ENCODE measurements at regions not wholly inside any gene's neighbourhood (a gene's known extent, or its start where the extent isn't known, plus 50 kb on each side); places are given as distances from the start of the nearest gene placed in this dataset.
"Not testable (repeated sequence)": the region's sequence is repeated elsewhere in the genome, so short reads cannot be mapped to it uniquely, and the experiment has no call there.

DNA sequence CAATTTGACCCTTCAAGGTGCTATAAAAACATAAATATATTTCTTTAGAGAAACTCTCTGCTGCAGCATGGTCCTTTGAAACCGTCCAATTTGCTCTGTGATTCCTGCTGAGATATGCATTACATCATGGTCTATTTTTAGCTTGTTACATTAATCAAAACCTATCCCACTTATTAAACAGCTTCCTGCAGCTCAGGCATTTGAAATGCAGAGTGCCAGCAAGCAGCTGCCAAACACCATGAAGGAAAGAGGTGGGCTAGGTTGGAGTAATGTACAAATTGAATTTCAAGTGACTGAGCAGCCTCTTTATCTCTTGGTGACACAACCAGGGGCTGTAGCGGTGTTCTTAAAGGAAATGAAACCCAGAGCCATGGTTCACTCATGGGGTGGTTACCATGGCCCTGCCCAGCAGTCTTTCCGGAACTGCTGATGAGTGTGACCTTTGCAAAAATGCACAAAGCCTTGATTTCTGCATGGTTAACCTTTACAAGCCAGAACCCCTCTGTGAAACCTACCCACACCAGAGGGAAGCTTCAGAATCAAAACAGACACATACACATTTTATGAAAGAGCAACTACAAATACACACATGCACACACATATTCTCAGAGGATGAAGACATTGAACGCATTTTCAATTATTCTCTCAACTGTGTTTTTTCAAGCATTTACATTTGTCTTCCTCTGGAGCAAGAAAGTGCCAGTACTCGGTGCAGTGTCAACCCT, 155.8 kb upstream of the ZNF608 start:
- DNase-seq, result no peak

DNA sequence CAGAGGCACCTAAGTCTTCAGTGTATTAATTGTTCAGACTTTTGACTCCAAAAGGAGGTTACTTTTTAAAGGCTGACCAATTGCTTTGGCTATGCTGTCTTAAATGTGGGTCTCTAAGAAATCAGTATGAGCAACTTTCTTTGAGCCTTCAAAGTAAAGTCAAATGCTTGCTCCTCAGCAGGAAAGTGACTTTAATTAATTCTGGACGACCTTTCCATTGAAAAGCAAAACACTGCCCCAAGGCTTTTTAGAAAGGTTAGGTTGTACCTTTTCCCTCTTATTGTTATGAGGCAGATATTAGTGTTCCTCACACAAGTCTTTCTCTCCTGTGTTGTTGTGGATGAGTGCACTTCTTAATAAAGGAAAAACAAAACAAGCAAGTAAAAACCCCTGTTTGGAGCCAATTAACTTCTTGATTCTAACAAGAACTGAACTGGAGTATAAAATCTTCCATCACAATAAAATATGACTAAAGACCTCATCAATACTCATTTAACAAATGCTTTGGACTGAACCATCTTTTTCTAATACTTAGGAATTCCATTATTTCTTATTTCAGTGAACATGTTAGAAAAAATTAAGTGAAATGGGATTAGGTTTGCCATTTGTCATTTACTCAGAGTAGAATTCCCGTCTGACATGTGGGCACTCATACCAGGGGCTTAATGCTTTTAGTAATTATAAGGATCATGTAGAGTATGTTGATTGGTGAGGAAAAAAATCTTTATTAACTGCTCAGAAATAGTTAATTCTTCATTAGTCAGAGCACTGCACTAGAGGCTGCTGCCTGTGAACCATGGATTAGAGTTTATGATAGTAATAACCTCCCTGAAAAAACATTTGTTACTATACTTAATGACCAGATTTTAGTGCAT, 159.1 kb upstream of the ZNF608 start:
- no peak for DNase-seq

DNA sequence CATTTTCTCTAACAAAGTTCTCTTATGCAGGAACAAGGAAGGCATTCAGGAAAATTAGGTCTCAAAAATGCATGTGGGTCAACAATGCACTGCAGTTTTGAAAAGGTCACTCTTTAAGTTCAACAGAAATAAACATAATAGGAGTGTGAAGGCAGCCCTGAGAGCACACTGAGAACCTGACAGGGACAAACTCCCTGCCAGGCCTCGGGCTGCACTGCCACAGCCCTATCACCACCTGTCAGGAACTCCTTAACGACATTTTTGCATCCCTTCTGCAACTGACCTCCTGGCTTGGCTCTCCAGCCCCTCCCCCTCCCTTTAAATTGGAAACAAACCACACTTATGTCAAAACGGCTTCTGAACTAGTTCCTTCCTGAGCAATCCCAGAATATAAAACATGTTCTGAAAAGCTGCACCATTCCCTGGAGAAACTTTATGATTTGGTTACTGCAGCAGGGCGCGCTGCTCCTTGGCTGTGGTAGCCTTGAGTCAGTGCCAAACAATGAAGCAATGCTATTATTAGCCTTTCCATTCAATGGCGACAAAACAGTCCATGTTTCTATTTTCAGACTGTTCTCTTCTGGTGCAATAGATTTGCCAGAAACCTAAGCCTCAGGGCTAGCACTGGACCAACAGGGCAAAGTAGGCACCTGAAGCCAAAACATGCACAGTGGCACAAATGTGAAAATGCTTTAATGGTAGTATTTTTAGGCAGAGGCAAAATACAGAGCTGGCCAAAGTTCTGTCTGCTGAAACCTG, 160.1 kb upstream of the ZNF608 start:
- DNase-seq, result no peak

DNA sequence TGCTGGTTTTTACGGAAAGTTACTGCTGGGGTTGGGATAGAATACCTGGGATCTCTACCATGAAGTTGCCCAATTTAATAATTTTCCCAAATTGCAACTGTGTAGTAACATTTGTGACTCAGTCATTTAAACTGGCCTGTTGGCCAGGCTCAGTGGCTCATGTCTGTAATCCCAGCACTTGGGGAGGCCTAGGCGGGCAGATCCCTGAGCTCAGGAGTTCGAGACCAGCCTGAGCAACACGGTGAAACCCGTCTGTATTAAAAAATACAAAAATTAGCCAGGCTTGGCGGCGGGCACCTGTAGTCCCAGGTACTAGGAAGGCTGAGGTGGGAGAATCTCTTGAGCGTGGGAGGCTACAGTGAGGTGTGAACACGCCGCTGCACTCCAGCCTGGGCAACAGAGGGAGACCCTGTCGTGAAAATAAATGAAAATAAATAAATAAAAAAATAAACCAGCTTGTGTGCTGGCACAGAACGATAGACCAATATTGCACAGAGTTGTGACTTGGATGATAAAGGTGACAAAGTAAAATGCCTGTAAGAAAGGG, 160.7 kb upstream of the ZNF608 start:
- DNase-seq, result no peak

DNA sequence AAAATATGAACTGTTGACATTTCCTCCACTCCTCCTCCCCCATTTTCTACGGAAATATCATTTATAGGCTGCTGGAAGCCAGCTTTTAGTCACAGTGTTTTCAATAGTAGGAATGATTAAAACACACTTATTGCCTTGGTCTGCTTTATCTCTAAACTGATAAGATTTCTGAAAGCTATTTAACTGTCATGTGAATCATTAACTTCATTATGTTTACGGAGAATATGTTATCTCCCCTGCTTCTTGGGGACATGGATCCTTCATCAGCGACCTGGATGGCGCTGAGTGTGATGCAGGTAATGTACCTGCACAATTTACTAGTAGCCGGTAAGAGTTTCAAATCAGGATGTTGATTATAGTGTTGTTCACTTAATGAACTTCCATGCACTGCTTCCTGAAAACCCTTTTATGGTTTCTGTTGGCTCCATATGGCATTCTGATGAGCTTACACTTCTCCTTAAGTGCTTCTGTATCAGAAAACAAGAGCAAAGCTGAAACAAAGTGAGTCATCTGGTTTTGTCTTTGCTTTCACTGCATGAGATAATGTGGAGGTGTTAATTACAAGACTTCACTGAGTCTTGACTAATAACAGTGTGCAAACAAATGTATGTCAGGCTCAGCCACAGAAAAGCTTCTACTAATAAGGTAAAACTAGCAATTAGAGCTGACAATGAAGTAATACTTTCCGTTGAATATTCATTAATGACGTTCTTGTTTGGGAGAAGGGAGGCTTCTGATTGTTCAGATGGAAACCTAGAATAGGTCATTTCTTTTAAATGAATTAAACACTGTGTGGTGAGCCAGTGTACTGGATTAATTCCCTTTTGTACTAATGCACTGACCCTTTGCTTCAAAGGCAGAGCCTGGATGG, 162.4 kb upstream of the ZNF608 start:
- no peak for DNase-seq

DNA sequence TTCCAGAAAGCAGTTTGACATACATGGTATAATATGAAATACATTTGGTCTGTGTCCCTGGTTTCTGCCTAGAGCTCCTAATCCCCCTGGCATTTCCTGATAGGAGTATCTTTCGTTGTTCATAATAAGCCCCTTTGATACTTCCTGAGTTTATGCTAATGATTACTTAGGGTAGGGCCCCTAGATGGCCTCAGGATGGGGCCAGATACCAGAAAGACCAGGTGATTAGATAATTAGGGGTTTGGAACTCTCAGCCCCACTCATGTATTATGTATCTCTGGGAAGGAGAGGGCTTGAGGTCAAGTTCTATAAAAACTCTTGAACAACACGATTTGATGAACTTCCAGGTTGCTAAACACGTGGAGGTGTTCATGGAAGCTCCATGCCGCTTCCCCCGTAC, 163.3 kb upstream of the ZNF608 start:
- no peak for DNase-seq

DNA sequence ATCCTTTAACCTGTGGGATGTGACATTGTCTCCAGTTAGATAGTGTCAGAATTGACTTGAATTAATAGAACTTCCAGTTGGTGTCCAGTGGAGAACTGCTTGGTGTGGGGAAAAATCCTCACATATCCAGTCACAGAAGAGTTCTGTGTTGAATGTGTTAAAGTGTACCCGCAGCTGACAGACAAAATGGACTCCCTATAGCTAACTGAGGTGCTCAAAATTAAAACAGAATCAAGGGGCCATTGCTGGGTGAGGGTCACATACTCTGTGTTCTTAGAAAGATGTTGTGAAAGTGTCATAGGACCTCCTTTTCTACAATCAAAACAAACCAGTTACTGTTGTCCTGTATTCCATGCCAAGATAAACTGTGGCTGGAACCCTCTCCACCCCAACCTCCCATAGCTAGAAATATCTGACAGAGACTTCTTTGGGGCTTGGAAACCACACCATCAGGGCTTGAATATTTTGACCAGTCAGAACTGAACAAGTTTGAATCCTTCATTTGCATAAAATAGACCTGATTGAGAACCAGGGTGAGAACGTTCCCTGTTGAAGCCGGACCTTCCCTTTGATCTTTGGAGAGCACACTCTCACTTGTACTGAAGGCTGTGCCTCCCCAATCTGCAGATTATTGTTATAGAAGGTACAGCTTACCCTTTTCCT, 164.0 kb upstream of the ZNF608 start:
- DNase-seq, result no peak

DNA sequence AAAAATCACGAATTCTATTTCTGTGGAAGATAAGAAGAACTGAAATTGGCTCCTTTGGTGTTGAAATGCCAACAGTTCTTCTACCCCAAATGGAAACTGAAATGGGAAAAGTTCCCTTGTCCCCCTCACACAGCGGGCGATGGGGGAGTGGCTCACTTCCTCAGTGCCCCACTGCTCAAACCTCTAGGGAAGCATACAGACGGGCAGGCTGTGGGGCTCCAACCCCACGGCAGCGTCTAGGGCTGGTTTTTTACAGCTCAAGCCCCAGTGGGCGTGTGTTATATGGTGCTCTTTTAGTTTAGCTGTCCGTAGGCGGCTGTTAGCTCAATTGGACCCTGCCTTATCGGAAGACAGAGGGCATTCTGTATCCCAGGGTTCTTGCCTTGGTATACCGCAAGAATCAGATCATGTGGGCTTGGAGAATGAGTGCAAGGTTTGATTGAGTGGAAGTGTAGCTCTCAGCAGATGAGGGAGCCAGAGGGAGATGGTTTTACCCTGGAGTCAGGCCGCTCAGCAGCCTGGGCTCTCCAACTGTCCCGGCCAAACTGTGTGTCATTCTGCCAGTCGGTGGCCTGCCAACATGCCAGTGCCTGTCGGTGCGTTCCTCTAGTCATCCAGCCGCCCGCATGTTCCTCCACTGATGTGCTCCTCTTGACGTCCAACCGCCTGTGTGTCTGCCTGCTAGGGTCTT, 166.3 kb upstream of the ZNF608 start:
- no peak for DNase-seq

DNA sequence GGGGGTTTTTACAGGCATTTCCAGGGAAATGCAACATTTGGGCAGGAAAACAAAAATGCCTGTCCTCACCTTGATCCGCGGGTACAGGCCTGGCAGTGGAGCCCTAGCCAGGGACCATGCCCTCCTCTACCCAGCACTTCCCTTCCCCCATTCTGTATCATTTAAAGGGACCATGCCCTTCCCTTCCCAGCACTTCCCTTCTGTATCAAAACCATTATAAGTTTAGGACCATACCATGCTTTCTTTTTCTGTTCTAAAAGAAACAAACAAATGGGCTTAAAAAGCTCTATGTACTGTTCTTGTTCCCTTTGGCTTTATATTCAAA, 166.9 kb upstream of the ZNF608 start:
- DNase-seq, result no peak

DNA sequence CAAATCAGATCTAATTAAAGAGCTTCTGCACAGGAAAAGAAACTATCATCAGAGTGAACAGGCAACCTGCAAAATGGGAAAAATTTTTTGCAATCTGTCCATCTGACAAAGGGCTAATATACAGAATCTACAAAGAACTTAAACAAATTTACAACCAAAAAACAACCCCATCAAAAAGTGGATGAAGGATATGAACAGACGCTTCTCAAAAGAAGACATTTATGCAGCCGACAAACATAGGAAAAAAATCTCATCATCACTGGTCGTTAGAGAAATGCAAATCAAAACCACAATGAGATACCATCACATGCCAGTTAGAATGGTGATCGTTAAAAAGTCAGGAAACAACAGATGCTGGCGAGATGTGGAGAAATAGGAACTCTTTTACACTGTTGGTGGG, 169.9 kb upstream of the ZNF608 start:
- not testable (repeated sequence) for DNase-seq

DNA sequence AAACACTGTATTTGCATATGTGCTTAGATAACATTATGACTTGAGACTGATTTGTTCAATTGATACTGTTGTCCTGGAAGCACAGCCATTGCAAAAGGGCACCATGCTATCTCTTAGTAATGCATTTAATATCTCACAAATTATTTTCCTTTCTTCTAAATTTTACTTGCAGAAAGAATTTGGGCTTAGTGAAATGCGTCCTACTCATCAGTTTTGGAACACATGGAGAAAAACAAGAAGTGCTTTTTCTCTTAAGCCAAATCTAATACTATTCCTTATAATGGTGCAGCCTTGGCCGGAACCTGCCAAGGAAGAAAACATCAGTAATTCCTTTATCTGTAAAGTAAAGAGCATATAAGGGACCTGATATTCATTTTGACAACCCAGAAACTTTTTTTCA, 172.2 kb upstream of the ZNF608 start:
- DNase-seq, result no peak

DNA sequence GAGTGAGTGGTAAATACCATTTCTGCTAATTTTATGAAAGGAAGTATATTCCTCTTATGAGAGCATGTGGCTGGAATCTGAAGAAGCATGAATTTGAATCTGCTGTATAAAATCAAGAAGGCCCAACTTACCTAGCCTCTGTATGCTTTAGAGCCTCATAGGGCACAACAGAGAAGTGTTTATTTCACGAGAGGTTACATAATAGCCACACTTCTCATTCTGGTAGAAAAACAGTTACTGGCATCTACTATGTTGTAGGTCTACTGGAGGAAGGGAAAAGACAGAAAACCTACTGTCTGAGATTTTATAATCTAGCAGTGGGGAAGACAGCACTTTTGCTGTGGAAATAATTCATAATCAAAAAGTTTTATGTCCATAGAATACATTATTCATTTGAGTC, 172.6 kb upstream of the ZNF608 start:
- DNase-seq, result no peak

DNA sequence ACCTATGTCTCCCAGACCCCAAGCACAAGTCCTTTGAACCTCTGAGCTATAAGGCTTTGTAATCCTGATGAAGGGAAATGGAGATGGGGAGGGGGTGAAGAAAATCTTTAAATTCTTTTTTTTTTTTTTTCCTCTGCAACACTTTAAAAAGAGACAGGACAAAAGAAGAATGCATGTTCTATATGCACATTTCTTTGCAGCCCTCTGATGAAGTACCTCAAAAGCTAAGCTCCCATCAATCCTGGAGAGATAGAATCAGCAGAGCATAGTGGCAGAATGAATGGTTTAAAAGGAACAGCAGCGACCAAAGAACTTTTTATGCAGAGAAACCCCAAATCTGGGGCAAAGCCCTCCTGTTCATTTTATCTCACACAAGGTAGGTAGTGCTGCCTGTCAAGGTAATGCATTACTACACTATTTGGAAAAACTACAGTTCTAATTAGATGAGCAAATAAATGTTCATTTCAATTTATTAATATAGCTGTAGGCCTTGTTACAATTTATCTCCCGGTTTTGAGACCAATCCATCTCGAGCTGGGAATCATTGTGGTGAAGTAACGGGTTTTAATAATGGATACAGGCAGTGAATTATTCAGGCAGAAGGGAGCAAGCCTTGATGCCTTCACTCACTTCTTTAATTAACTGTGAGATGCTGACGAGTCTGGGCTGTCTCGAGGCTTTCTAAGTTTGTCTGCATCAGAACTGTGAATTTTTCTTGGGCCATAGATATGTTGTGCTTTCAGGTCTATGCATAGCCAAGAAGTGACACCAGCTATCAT, 173.5 kb upstream of the ZNF608 start:
- DNase-seq, result no peak

DNA sequence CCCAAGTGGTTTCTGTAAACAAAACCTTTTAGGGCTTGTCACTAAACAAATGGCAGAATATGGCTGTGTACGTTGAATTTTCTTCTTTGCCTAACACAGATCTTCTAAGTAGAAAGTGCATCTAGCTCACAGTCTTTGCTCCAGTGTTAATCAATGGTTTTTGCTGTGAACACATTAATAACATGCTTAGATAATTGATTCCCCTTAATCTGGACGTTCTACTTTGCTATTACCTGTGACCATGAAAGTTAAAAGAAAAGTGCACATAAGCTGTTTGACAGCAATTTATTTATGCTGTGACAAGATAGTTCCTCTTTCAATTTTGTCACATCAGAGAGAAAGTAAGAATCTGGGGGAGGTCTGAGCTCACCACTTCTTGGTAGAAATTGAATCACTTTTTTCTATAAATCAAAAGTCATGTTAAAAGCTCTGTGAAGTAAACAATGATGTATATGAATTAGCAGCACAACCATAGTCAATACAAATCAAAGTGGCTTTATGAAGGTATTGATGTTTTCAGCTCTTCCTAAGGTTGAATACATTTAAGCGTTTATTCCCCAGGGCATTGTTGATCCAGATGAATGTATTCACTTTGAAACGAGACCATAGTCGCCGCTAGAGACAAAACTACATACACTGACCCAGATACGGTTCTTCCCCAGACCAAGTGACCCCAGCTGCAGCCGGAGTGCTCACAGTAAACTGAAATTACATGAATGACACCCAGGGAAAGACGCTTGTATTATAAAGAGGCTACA, 174.6 kb upstream of the ZNF608 start:
- DNase-seq, result no peak

DNA sequence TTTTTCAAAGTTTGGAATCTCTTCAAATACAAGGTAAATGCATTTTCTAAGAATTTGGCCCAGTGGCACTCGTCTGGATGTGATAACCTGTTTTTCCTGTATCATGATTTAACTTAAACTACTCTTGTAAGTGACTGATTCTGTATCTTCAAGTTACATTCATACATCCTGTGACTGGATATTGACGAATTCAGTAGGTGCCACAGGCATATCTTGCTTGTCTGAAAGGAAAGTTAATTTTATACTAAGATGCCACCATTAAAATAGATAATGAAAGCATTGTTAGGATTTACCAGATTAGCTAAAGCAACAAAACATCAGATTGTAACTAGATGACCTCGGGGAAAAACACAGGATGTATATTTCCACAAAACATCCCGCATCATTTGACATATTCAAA, 175.3 kb upstream of the ZNF608 start:
- DNase-seq, result no peak

DNA sequence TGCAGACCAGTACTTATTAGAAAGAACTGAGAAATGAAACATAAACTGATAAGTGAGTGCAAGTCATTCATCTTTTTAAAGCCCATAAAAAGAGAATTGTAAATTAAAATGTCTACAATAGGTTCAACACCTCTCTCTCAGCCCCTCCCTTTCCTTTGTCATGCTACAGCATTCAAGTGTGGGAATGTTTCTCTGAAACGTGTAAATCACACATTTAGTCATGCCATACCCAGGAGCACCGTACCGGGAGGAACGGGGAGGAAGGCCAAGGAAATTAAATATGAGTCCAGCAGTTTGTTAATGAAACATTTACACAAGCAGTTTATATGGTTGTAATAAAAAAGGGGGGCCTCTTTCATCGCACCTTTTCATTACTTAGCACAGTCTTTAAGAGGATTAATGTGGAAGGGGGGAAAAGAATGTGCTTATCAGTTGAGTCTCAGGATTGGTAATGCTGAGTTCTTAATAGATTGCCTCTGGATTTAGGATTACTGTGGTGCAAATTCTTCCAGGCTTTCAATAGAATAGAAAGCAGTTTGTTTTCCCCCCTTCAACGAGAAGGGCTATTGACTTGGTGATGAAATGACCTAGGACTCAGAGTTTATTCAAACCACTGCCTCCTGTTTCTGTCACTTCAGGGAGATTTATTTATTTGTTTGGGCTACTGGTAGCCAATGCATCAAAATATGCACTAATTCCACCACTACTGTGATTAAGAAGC, 176.0 kb upstream of the ZNF608 start:
- DNase-seq, result no peak

DNA sequence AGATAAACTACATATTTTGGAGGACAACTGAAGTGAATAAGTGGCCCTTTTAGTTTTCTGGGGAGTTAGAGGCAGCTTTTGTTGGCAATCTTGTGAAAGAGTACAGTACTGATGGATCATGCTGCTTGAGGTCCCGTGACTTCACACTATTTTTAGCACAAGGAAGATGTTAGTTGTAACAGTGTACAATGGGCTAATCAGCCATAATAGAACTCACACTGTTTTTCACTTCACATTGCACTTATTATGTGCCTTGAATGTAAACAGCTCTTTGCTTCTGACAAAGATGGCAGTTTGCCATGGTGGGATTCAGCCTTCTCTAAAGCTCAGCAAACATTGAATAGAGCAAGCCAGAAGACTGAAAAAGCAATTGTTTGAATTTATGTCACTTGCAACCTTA, 176.7 kb upstream of the ZNF608 start:
- DNase-seq, result no peak

DNA sequence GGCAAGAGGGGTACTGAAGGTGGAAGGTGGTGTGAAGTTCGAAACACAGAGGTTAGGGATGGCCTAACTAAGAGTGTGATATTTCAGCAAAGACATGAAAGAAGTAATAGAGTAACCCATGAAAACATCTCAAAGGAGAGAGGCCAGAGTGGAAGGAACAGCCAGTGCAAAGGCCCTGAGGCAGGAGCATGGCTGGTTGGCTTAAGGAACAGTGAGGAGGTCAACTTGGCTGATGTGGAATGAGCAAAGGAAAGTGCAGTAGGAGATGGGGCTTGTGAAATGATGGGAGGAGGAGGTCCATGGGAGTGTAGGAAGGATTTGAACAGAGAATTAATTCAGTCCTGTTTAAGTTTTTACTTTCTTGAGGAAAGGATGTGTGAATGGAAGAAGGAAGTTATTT, 178.3 kb upstream of the ZNF608 start:
- DNase-seq, result no peak

DNA sequence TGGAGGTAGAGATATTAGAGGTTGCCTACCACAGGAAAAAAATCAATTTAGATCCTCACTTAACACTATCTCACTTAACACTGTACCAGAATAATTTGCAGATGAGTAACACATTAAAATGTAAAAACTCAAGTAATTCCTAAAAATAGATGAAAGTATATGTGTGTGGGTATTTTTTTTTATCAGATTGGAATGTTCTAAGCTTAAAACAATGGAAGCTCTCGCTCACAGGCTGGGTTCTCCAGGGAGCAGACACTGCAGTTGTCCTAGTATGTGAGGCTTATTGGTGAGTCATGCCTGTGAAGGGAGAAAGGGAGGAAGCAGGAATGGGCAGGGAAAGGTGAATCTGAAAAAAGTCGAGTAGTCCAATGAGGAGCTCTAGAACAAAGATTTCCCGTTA, 181.3 kb upstream of the ZNF608 start:
- DNase-seq, result no peak
